RPMI7951 (cell line): ENCODE measurements at regions not wholly inside any gene's neighbourhood (a gene's known extent, or its start where the extent isn't known, plus 50 kb on each side); places are given as distances from the start of the nearest gene placed in this dataset.
"Not testable (repeated sequence)": the region's sequence is repeated elsewhere in the genome, so short reads cannot be mapped to it uniquely, and the experiment has no call there.

ENCODE experiments used
- DNase-seq: peaks from one replicate; pipeline ENCODE4 v3.0.0-alpha.2; 2012; ENCODE audit warnings: low read depth

DNA sequence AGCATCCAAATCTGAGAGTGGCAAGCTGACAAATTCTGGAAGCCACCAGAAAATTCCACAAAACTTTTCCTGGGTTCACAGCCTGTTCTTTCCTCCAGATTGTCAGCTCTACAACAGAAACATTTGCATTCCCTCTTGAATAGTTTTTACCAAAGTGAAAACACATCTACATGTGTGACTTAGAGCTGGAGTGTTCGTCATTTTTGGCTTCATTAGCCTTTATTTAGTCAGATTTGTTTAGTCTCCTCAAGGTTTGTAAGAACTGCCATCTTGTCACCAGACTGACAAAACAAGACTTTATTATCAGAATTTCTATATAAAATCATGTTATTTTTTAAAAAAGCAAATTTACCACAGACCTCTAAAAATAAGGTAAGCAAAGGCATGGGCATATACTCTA, 347.3 kb downstream of the TRIM36 start:
- DNase-seq = no peak

DNA sequence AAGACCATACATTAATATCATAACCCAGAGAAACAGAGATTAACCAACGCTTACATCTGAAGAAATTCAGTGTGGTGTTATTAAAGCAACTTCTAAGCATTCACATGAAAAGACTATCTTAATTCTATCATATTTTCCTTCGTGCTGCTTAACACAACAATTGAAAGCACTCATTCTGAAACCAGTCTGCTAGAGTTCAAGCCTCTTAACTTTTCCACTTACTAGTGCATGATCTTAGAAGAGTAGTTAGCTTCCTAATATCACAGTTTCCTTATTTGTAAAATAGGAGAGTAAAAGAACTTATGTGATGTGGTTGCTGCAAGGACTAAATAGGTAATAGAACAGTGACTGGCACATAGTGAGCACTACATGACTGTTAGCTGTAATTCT, 379.3 kb downstream of the TRIM36 start:
- DNase-seq = no peak

DNA sequence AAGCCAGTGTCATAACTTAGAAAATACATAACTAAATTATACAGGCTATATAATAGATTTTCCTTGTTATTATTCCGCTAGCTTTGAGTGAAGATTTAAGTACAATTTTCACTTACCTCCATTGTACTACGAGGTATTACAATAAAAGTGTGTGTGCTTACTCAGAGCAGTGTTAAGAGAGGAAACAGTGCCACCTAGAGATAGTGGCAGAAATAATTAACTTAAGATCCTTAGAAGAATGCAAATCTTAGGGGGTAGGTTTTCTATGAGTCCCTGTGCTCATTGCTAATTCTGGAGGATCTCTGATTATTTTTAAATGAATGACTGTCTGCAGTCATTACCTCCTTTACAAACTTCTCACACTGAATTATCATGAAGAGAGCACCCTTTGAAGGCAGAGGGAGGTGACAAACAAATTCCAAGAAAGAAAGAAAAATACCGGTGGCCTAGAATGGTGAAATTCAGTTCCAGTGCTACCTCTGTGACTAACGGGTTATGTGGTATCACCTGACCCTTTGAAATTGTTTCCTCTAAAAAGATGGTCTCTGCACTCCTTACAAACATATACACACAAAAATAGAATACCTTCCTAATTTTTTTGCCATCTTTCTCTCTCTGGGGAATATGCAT, 379.8 kb downstream of the TRIM36 start:
- DNase-seq = no peak

DNA sequence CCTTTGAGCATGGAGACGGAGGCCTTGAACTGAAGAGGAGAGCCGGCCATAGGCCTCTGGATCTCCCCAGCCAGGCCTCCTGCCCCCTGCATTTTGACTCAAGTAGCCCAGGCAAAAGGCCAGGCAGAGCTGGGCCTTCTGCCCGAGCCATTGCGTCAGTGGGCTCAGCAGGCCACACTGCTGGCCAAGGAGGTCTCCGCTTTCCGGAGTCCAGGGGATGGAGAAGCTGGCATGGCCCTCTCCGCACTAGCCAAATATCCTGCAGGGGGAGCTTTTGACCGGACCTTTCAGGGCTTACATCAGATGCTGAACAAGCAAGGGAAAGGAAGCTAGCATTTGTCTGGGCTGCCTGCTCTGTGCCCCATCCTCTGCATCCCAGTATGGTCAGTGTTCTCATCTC, 386.8 kb downstream of the TRIM36 start:
- DNase-seq = no peak

DNA sequence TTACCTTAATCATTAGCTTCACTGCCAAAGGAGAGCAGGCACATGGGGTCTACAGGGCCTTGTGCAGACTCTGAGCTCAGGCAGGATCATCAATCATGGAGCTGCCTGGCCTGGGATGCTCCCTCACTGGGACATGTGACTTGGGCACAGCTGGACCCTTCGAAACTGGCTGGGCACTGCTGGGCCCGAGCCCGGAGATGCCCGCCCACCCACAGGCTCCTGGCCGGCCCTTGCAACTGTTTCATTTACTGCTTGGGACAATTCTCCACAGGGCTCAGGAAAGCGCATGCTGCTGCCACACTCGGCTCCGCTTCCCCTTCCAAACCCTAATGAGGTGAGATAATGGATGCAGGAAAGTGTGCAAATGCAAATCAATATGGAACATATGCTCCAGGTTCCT, 387.5 kb downstream of the TRIM36 start:
- DNase-seq = no peak

DNA sequence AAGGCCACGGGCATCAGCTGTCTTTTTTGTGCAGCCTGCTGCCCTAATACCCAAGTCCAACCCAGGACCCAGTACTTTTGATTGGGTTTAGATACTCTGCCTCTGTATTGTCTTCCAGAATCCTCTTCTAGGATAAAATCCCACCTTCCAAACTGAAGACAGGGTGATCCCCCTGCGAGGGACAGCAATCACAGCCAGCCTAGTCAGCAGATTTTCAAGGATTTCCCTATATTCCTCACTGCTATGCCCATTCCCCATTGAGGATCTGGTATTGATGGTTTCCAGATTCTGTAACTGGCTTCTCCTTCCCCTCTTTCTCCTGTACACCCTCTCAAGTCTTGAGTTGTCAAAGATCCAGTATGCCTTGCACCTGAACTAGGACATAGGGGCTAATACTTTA, 389.4 kb downstream of the TRIM36 start:
- DNase-seq = no peak

DNA sequence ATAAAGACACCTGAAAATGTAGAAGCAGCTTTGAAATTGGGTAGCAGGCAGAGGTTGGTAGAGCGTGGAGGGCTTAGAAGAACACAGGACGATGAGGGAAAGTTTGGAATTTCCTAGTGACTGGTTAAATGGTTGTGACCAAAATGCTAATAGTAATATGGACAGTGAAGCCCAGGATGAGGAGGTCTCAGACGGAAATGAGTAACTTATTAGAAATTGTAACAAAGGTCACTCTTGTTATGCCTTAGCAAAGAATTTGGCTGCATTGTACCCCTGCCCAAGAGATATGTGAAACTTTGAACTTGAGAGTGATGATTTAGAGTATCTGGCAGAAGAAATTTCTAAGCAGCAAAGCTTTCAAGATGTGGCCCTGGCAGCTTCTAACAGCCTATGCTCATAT, 382.5 kb downstream of the KCNN2 start:
- no peak for DNase-seq

DNA sequence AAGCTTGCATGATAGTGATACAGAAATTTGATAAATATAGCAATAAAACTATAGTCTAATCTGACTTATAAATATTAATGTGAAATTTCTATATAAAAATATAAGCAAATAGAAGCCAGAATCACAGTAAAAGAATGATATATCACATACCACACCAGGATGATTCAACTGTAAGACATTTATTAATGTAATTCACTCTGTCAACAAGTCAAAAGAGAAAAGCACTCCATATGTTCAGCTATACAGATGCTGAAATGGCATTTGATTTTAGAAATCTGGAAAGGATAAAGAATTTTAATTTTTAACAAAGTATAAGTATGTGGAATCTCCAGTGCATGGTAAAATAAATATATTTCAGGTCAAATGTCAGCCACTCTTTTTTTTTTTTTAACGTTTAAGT, 372.4 kb downstream of the KCNN2 start:
- no peak for DNase-seq

DNA sequence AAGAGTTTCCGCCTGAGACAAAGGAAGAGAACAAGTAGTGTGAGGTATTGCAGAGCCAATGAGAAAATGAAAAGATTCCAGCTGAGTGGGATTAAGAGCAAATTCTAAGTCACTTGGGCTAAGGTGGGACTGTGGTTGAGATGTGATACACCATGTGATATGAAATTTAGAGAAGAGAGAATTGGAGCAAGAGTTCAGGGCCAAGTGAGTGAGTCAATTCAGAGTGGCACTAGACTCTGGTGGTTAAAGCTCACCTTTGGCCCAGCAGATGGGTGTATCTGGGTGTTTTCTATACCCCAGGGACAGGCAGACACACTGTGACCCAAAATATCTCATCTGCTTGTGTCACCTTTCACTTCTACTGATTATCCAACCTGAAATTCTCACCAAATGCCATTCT, 368.1 kb downstream of the KCNN2 start:
- DNase-seq = no peak

DNA sequence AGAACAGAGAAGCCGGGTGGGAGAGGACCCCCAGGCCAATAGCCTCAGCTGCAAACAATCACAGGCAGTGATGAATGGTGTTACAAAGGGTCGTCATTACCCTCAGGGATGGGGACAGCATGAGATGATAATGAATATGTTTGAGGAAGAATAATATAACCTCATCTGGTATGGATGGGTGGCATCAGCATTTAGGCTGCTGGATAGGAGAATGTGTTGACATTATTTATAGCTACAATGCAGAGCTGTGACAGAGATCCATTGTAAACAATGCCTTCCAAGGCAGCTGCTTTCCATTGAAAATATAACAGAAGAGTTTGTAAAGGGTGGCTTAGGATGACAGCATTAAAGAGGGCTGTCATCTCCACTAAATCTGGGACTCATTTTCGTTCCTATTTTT, 365.5 kb downstream of the KCNN2 start:
- DNase-seq = no peak

DNA sequence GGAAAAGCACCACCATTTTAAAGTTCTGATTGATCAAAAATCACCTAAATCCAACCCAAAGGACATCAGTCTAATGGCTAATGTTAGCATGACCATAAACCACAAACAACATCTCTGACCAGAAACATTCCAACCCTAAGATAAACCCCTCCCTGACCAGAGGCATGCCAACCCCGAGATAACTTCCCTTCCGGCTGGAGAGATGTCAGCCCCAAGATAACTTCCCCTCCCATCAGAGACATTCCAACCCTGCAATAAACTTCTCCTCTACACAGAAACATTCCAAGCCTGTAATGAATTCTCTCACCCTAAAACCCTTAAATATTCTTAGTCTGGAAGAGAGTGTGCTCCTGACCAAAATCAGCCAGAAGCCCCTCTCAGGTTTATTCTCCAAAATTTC, 364.3 kb downstream of the KCNN2 start:
- no peak for DNase-seq

DNA sequence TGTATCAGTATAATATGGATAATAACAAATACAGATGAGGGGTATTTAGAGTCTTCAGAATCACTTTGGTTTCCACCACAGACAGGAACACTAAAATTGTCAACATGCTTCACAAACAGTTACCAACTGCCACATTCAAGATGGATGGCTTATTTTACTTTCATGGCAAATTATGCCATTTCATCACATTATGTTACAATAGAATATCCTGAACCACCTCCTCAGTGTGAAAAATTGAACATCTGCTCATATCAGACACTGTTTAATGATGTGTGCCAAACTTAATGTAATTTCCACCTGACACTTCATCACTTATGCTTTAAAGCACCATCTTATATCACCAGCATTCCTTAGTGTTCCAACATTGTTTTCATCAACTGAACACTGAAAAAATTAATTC, 357.4 kb downstream of the KCNN2 start:
- DNase-seq = no peak

DNA sequence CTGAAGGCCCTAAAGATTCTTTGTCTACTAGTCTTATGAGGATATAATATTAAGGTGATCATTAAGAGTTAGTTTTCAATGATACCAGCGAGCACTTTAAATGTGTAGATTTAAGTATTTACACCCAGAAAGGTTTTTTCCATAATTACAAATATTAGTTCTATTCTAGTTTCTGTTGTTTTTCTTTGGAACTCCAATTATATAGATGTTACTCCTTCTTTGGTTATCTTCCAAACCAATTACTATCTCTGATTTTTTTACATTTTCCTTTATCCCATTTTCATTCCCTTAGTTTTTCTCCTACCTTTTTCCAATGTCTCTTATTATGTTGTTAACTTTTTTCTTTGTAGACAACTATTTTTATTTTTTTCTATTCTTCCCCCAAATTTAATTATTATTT, 355.1 kb downstream of the KCNN2 start:
- no peak for DNase-seq

DNA sequence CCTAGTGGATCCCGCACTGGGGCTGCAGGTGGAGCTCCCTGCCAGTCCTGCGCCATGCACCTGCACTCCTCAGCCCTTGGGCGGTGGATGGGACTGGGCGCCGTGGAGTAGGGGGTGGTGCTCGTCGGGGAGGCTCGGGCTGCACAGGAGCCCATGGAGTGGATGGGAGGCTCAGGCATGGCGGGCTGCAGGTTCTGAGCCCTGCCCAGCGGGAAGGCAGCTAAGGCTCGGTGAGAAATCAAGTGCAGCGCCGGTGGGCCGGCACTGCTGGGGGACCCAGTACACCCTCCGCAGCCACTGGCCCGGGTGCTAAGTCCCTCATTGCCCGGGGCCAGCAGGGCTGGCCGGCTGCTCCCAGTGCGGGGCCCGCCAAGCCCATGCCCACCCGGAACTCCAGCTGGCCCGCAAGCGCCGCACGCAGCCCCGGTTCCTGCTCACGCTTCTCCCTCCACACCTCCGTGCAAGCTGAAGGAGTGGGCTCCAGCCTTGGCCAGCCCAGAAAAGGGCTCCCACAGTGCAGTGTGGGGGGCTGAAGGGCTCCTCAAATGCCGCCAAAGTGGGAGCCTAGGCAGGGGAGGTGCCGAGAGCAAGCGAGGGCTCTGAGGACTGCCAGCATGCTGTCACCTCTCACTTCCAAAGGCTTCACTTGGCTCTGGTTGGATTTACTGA, 342.5 kb downstream of the KCNN2 start:
- not testable (repeated sequence) for DNase-seq

DNA sequence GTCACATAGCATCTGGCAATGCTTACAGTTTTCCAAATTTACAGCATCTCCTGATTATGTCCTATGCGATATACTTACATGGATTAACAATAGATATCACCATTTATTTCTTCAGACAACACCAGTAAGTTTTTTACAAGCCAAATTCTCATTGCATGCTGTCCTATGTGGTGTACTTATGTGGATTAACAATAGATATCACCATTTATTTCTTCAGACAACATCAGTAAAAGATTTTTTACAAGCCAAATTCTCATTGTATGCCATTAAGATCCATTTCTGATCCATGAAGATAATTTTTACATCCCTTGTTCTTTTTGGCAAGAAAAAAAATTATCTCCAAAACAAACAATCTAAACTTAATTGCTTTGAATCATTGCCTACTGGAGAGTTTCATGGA, 340.9 kb downstream of the KCNN2 start:
- DNase-seq = no peak

DNA sequence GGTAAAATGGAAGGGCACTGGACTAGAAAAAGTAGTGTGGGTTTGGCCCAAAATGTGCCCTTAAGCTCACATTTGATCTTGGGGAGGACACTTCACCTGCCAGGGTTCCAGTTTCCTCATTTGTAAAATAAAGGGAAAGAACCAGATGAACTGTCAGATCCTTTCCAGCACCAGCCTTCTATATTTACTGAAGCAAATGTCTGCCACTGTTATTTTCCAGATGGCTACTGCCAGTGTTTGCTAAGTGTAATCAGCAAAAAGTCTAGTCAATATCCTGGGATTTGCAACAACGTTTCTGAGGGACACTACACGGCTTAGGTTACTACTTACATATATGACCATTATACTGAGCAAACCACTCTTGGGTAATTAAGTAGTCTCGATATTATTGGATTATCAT, 340.3 kb downstream of the KCNN2 start:
- DNase-seq = no peak

DNA sequence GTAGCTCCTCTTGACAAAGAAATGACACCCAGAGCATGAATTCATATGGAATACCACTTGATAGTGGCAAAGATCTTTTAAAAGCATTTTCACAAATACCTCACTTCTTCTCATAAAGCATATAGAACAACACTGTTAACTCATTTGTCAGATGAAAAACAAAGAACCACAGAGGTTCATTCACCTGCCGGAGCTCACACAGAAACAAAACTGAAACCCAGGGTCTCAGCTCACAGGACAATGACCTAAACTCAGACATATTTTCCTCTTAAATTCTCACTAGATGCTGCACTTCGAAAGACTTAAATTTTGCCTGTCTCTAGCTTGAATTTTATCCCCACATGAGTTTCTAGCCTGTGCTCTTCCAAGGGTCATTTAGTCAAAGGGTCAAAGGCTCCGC, 339.0 kb downstream of the KCNN2 start:
- DNase-seq = no peak

DNA sequence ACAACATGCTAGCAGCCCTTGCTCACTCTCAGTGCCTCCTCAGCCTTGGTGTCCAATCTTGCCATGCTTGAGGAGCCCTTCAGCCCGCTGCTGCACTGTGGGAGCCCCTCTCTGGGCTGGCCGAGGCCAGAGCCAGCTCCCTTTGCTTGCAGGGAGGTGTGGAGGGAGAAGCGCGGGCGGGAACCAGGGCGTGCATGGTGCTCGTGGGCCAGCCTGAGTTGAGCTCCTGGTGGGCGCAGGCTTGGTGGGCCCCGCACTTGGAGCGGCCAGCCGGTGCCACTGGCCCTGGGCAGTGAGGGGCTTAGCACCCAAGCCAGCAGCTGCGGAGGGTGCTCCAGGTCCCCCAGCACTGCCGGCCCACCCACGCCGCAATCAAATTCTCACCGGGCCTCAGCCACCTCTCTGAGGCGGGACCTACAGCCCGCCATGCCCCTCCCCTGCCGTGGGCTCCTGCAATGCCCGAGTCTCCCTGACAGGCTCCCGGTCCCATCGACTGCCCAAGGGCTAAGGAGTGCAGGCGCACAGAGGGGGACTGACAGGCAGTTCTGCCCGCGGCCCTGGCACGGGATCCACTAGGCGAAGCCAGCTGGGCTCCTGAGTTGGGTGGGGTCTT, 333.5 kb downstream of the KCNN2 start:
- no peak for DNase-seq

DNA sequence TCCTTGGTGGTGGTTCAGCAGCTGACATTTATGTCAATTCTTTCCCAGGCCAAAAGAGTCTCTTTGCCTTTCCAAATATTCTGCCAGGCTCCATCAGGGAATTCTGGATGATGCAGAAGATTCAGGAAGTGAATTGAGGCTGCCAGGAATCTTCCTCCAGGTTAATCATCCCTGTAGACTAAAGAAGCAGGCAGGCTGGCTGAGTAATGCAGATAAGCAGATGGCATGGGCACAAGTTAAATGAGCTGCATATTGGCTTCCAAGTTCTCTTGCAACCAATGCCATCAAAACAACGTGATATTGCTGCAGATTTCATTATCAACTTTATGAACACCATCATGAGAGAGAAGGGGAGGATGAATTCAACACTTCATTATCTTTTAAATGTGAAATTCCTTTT, 324.5 kb downstream of the KCNN2 start:
- no peak for DNase-seq

DNA sequence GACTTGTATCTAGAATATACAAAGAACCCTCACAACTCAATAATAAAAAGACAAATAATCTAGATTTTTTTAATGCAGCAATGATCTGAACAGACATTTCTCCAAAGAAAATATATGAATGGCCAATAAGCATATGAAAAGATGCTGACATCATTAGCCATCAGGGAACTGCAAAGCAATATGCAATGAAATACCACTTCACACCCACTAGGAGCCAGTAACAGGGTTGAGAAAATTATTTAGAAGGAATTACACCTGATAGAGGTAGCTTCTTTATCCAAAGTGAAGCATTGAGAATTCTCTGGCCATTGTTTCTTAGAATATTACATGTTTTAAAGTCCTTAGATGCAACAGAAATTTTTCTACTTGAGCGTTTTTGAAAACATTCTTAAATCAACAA, 316.9 kb downstream of the KCNN2 start:
- DNase-seq = no peak

DNA sequence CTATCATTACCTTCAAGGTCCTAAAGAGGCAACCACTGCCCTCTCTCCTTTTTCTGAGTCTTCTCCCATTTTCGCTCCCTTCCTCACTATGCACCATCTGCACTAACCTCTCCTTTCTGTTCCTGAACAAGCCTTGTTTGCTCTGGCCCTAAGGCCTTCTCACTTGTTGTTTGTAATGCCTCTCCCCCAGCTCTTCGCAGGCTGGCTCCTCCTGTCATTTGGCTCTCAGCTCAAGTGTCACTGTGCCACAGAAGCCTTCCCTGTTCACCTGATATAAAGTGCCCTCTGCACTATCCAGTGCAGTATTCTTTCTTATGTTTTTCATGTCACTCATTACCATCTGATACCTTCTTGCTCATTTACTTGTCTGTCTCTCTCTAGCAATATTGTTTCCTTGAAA, 303.7 kb downstream of the KCNN2 start:
- DNase-seq = no peak

DNA sequence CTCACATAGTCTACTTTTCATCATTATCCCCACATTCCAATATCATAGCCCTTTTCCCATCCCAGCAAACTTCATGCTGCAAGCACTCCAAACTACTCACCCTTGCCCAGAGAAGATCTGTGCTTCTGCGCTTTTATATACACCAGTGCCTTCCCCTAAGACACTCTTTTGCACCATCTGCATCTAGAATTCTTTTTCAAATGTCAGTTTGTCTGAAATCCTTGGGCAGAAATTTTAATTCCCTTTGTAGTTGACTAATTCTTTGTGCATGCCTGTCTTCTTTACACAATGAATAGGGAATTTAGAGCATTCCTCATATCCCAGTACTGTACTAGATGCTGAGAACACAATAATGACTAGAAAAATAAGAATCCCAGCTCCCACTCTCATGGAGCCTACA, 298.9 kb downstream of the KCNN2 start:
- no peak for DNase-seq

DNA sequence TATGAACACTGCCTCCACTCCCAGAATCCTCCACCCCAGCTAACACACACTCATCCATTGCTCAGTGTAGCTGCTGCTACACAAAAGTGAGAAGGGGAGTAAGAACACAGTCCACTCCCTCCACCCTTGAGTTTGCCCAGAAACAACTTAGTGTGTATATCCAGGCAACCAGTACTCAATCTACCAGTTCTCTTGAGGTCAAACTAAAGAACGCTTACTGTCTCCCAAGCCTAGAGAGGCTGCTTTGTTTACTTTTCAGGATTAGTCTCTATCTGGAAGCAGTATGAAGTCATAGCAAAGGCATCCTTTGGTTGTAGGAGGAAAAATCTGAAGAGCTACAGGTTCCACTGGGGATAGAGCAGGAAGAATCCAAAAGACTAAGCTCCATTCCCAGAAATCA, 296.3 kb downstream of the KCNN2 start:
- DNase-seq = no peak
